NCI-H2171 treated with DMSO at 0.1 percent for 48 hours (cell line): ENCODE measurements at regions not wholly inside any gene's neighbourhood (a gene's known extent, or its start where the extent isn't known, plus 50 kb on each side); places are given as distances from the start of the nearest gene placed in this dataset.
A peak's percentile ranks its signal among the peaks of the same experiment; 100 is the strongest.
"Not testable (repeated sequence)": the region's sequence is repeated elsewhere in the genome, so short reads cannot be mapped to it uniquely, and the experiment has no call there.

ENCODE experiments used
- DNase-seq: peaks from one replicate; lab custom pipeline; 2025; lab: John Stamatoyannopoulos, UW

GRCh38 chr16:66173181-66173580 is 193.3 kb upstream of the CDH5 start:
- DNase-seq: not testable (repeated sequence)

- no peak for DNase-seq
These were observed 194.0 kb upstream of the CDH5 start for GRCh38 chr16:66172463-66172862.

- DNase-seq: no peak
These were observed 194.9 kb upstream of the CDH5 start for GRCh38 chr16:66171578-66171977.

GRCh38 chr16:66170989-66171388 is 195.5 kb upstream of the CDH5 start:
- DNase-seq: no peak

- DNase-seq: no peak
These were observed 196.7 kb upstream of the CDH5 start for GRCh38 chr16:66169817-66170216.

DNA sequence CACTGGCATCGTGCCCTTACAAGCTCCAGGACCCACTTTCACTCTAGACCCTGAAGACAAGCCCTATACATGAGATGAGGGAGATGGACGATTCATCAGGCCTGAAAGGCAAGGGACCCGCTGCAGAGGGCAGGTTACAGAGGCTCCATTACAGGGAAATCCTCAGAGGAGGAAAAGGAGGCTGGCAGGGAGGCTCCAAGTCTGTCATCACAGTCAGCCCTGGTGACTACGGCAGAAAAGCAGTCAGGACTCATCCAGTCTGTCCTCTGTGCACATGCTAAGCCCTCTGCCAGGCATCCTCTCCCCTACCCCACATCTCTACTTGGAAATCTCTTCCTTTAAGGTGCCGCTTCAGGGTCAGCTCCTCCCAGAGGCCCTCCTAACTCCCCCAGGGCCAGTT is 197.7 kb upstream of the CDH5 start:
- DNase-seq: no peak

DNA sequence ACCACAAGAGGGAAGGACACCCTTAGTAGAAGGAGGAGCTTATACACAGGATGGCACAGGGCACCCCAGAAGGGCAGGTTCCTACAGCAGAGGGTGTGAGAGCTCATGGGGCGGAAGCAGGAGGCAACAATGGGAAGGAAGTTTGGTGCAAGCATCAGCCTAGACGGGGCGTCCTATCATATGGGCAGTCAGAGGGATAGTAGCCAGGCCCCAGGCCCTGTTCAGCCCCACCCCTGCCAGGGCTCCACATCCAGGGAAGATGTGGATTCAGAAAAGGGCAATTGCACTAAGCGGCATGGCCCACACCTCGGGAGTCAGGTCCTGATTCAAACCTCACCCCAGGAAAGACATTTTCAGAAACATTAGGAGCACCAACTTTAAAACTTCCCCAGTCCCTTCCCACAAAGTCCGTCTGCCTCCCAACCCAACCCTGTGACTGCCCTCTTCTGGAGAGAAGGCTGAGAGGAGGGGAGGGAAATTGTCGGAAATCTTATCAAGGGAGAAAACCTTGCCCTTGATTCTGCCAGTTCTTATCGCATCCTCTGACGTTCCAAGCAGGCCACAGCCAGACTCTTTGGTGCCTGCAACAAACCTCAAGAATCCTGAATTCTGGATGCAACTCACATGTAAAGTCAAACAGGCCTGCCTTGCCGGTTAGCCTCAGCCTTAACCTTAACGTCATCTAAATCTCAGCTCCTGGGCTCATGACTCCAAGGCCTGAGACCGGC is 198.8 kb upstream of the CDH5 start:
- no peak for DNase-seq

GRCh38 chr16:66166490-66166889 is 200.0 kb upstream of the CDH5 start:
- no peak for DNase-seq

GRCh38 chr16:66165879-66166278 is 200.6 kb upstream of the CDH5 start:
- no peak for DNase-seq

DNA sequence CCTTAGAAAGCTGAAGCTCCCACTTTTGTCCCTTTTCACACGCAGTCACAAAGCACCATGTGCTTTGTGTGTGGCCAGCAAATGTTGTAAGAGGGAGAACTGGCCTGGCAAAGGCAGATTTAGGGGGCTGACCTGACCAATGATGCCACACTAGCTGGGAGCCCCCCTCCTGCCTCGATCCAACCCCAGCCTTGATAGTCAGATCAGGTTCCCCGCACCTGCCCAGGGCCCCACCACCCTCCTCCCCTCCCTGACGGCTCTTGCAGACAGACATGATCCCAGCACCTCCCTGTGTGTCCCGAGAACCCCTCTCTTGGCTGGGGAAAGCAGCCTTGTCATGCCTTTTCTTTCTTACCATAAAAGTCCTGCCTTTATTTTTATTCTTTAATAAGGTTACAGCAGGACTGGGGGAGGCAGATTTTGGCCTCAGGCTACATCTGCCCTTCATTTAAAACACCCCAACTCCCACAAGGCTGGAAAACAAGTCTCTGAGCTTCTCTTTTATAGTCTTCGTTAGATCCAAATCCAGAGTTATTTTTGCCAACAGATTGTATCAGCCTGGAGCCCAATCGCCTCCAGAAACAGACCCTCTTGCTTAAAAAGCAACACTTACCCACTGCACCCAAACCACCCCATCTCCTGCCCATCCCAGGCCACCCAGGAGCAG is 201.8 kb upstream of the CDH5 start:
- no peak for DNase-seq

GRCh38 chr16:66162821-66163220 is 203.7 kb upstream of the CDH5 start:
- DNase-seq: no peak

- DNase-seq: no peak
These were observed 204.5 kb upstream of the CDH5 start for GRCh38 chr16:66161942-66162341.

GRCh38 chr16:66161269-66161668 is 205.2 kb upstream of the CDH5 start:
- DNase-seq: no peak

- no peak for DNase-seq
These were observed 206.5 kb upstream of the CDH5 start for GRCh38 chr16:66159987-66160386.

GRCh38 chr16:66156538-66156937 is 210.0 kb upstream of the CDH5 start:
- no peak for DNase-seq

DNA sequence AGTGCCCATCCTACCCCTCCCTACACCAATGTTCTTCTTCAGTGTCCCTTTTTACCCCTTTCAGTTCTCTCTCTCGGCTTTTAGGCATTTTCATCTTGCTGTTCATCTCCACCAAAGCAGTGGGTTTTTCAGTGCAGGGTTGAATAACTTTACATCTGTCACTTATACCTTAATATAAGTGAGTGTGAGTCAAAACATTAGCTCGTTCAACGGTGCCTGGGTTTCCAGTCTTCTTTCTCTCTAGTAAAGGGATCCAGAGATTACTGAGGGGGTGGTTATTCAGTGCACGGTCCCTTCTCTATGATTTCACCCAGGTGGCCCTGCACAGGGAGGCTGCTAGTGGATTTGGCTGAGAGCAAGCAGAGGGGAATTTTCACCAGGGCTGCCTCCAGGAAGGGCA is 210.6 kb upstream of the CDH5 start:
- DNase-seq: no peak

GRCh38 chr16:66154801-66155200 is 211.7 kb upstream of the CDH5 start:
- DNase-seq: no peak

DNA sequence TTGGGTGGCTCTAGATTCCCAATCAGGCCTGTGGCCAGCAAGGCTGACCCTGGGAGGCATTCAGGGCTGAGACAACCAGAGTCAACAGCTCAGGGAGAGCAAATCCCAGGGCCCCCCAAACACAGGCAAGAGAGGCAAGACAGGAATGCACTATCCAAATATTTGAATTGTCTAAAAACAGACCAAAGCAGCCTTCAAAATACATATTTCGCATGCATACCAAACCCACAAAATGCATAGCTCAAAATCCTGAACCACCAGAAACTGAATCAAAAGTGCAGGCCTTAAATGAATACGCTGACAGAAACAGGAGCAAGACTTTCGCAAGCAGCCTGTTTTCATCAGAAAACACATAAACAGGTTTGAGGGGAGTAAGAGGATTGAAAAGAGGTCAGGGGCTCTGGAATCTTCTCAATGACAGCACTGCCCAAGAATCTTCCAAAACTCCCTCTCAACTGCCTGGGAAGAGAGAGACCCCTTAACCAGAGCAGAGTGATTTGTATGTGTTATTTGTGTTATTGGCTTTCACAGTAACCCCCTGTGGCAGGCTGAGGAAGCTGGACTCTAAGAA is 213.6 kb upstream of the CDH5 start:
- DNase-seq: no peak

- no peak for DNase-seq
These were observed 214.3 kb upstream of the CDH5 start for GRCh38 chr16:66152181-66152580.

- DNase-seq: no peak
These were observed 215.6 kb upstream of the CDH5 start for GRCh38 chr16:66150698-66151482.

DNA sequence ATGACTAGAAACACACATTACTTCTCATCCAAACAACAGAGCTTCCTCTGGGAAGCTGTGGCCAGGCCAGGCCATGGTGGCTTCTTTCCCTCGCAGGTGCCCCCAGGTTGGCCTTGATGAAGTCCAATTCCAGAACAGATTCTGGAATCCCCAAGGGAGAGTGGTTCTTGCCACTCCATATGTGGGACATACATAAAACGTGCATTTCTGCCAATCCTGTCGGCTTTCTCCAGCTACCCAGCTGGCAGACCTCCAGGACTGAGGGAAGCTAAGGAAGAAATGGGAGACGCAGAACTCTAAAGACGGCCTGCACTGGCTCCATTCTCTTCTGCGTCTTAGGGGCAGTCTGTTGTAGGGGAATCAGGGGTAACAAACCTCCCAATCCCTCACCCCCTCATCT is 219.2 kb upstream of the CDH5 start:
- no peak for DNase-seq

DNA sequence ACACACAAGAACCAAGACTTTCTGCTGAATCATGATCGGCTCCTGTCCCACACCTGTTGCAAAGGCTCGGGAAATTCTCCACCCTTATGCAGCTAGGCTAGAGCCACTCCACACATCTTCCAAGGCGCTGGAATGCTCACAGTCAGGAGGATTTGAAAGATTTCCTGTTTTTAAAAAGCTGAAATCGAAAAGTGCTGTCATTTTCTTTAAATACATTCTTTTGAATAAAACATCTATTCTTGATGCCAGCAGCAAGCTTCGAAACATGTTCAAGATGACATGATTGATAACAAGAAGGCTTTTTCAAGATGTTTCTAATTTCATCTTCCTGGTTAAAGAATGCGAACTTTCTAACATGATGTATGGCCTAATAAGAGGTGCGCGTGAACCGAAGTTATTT is 219.7 kb upstream of the CDH5 start:
- DNase-seq: no peak

GRCh38 chr16:66144641-66145040 is 221.8 kb upstream of the CDH5 start:
- DNase-seq: peak; percentile 68
